Chondrocyte (in vitro differentiated cells): ENCODE measurements at regions not wholly inside any gene's neighbourhood (a gene's known extent, or its start where the extent isn't known, plus 50 kb on each side); places are given as distances from the start of the nearest gene placed in this dataset.

ENCODE experiments used
- DNase-seq: peaks from one replicate; pipeline ENCODE4 v3.0.0; 2021; ENCODE audit warnings: mixed read lengths, low spot score
- H3K27ac Mint-ChIP-seq: one replicate; pipeline ENCODE4 v1.8.0; 2021; ENCODE audit warnings: mild to moderate bottlenecking, moderate library complexity, mixed read lengths; ENCODE audit not compliant: unreplicated experiment
- H3K27me3 Mint-ChIP-seq: 2 replicates; pipeline ENCODE4 v1.8.0; 2021; ENCODE audit warnings: low read depth, mixed read lengths
- H3K36me3 Mint-ChIP-seq: 2 replicates; pipeline ENCODE4 v1.8.0; 2021; ENCODE audit warnings: low read depth, mixed read lengths
- H3K4me1 Mint-ChIP-seq: 2 replicates; pipeline ENCODE4 v1.8.0; 2021; ENCODE audit warnings: low read depth, mild to moderate bottlenecking, mixed read lengths
- H3K4me3 Mint-ChIP-seq: one replicate; pipeline ENCODE4 v1.8.0; 2021; ENCODE audit warnings: mild to moderate bottlenecking, moderate library complexity, mixed read lengths; ENCODE audit not compliant: unreplicated experiment
- H3K9me3 Mint-ChIP-seq: 2 replicates; pipeline ENCODE4 v1.8.0; 2021; ENCODE audit warnings: low read depth, mixed read lengths
- TF ChIP-seq, protein P1 (sequence below): fragments of 200-600 bp; sonication (generic); IDR thresholded peaks from 2 replicates; pipeline ENCODE4 v1.5.0; 2021; ENCODE audit warnings: antibody characterized with exemption, mild to moderate bottlenecking, moderate library complexity

DNA sequence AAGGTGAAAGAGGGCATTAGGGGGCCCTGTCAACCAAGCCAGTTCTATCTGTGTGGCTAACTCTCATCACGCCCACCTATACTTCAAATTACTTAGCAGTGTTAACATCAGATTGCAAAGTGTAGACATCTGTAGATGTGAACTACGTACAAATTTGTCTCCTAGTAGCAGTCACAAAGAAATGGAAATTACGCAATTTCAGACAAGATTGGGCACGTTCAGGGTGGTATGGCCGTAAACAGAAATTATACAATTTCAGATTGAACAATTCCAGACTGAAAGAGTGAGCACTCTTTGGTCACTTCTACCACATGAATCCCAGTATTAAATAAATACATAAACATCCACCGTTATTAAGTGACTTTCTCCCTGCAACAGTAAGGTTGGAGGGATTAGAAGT is 592.7 kb upstream of the PSMD7 start:
- Mint-ChIP-seq H3K9me3 (peaks cover 3% of the 10 kb centered on the region), H3K4me1 (peaks cover 5% of the 10 kb centered on the region), H3K27ac (no peak overlapping the region), H3K4me3 (no peak overlapping the region), H3K27me3 (peaks cover 16% of the 10 kb centered on the region), H3K36me3 (no peaks in the 10 kb centered on the region)
- DNase-seq = no peak
- TF ChIP-seq, protein P1, sequence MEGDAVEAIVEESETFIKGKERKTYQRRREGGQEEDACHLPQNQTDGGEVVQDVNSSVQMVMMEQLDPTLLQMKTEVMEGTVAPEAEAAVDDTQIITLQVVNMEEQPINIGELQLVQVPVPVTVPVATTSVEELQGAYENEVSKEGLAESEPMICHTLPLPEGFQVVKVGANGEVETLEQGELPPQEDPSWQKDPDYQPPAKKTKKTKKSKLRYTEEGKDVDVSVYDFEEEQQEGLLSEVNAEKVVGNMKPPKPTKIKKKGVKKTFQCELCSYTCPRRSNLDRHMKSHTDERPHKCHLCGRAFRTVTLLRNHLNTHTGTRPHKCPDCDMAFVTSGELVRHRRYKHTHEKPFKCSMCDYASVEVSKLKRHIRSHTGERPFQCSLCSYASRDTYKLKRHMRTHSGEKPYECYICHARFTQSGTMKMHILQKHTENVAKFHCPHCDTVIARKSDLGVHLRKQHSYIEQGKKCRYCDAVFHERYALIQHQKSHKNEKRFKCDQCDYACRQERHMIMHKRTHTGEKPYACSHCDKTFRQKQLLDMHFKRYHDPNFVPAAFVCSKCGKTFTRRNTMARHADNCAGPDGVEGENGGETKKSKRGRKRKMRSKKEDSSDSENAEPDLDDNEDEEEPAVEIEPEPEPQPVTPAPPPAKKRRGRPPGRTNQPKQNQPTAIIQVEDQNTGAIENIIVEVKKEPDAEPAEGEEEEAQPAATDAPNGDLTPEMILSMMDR = no peak

DNA sequence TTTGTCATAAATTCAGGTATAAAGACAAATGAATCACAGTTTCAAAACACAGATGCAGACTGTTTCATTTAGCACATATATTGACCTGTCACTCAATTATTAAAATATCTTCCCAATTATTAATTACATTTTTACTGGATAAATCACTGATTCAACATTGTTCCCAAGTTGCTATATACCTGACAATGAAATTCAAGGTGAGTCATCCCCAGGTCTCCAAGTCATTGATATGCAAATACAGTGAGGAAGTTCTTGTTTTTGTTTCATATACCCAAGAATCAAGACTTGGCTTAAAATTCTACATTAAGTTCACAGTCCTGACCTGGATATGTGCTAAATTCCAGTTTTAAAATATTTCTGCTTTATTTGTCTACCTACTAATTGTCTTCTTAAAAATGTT is 599.3 kb upstream of the PSMD7 start:
- H3K27me3 Mint-ChIP-seq = peaks cover 9% of the 10 kb centered on the region
- H3K27ac Mint-ChIP-seq = no peak overlapping the region
- no peaks in the 10 kb centered on the region for H3K4me1 Mint-ChIP-seq
- no peak overlapping the region for H3K4me3 Mint-ChIP-seq
- no peaks in the 10 kb centered on the region for H3K36me3 Mint-ChIP-seq
- TF ChIP-seq, protein P1 = no peak
- no peak for DNase-seq
- peaks cover 8% of the 10 kb centered on the region for H3K9me3 Mint-ChIP-seq

GRCh38 chr16:73692861-73693260 is 603.8 kb upstream of the PSMD7 start:
- Mint-ChIP-seq H3K9me3 (peaks cover 5% of the 10 kb centered on the region), H3K27ac (no peak overlapping the region), H3K4me3 (no peak overlapping the region), H3K27me3 (no peaks in the 10 kb centered on the region), H3K4me1 (no peaks in the 10 kb centered on the region), H3K36me3 (no peaks in the 10 kb centered on the region)
- DNase-seq = no peak
- TF ChIP-seq, protein P1 = no peak

- Mint-ChIP-seq H3K27ac (no peak overlapping the region), H3K4me3 (no peak overlapping the region), H3K27me3 (peaks cover 12% of the 10 kb centered on the region), H3K36me3 (no peaks in the 10 kb centered on the region), H3K4me1 (no peaks in the 10 kb centered on the region), H3K9me3 (peaks cover 3% of the 10 kb centered on the region)
- no peak for DNase-seq
- TF ChIP-seq, protein P1 = no peak
Measured at GRCh38 chr16:73683804-73684203, 612.8 kb upstream of the PSMD7 start.

DNA sequence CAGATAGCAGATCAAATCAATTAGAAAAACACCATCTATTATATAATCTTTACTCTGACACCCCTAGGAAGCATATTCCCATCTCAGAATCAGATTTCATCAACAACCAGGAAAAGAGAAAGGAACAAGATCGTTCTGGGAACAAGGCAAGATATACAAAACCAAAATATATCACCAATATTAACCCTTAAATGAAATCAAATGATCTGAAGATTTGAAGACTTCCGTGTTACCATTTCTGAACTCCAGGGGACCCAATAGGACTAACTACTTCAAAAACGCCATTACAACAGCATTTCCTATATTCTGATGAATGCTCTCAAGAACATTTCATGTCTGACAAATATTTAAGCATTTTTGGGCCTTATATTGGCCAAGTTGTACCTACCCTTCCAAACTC is 624.2 kb upstream of the ZFHX3 start:
- no peak for DNase-seq
- TF ChIP-seq, protein P1 = no peak
- peaks cover 10% of the 10 kb centered on the region for H3K27me3 Mint-ChIP-seq
- H3K9me3 Mint-ChIP-seq = peaks cover 10% of the 10 kb centered on the region
- no peaks in the 10 kb centered on the region for H3K36me3 Mint-ChIP-seq
- no peaks in the 10 kb centered on the region for H3K4me1 Mint-ChIP-seq
- H3K27ac Mint-ChIP-seq = no peak overlapping the region
- H3K4me3 Mint-ChIP-seq = no peak overlapping the region
